ENCODE measurements at regions not wholly inside any gene's neighbourhood (a gene's known extent, or its start where the extent isn't known, plus 50 kb on each side); places are given as distances from the start of the nearest gene placed in this dataset.
"Not testable (repeated sequence)": the region's sequence is repeated elsewhere in the genome, so short reads cannot be mapped to it uniquely, and the experiment has no call there.

GRCh38 chr3:17828388-17828787, 86.0 kb upstream of the TBC1D5 start:
- DNase-seq: no peak

- no peak for DNase-seq
These were observed 82.9 kb upstream of the TBC1D5 start for GRCh38 chr3:17825298-17825697.

GRCh38 chr3:17823816-17824215, 81.4 kb upstream of the TBC1D5 start:
- no peak for DNase-seq

GRCh38 chr3:17823036-17823435, 80.6 kb upstream of the TBC1D5 start:
- DNase-seq: no peak

GRCh38 chr3:17820704-17821103, 78.3 kb upstream of the TBC1D5 start:
- no peak for DNase-seq

- DNase-seq: no peak
These were observed 77.8 kb upstream of the TBC1D5 start for GRCh38 chr3:17820275-17820674.

- not testable (repeated sequence) for DNase-seq
These were observed 75.5 kb upstream of the TBC1D5 start for GRCh38 chr3:17817973-17818372.

GRCh38 chr3:17817545-17817944, 75.1 kb upstream of the TBC1D5 start:
- DNase-seq: no peak

- DNase-seq: not testable (repeated sequence)
These were observed 74.4 kb upstream of the TBC1D5 start for GRCh38 chr3:17816839-17817238.

- peak in 1 of 2 donors; percentile 26 for DNase-seq
These were observed 69.9 kb upstream of the TBC1D5 start for GRCh38 chr3:17812328-17812727.

- no peak for DNase-seq
These were observed 69.2 kb upstream of the TBC1D5 start for GRCh38 chr3:17811646-17812045.

- DNase-seq: no peak
These were observed 68.3 kb upstream of the TBC1D5 start for GRCh38 chr3:17810759-17811158.

- no peak for DNase-seq
These were observed 66.6 kb upstream of the TBC1D5 start for GRCh38 chr3:17808994-17809393.

GRCh38 chr3:17806876-17807275, 64.4 kb upstream of the TBC1D5 start:
- no peak for DNase-seq

GRCh38 chr3:17806201-17806600, 63.8 kb upstream of the TBC1D5 start:
- DNase-seq: no peak

GRCh38 chr3:17805461-17805940, 63.1 kb upstream of the TBC1D5 start:
- no peak for DNase-seq

- DNase-seq: no peak
These were observed 60.5 kb upstream of the TBC1D5 start for GRCh38 chr3:17802950-17803349.

GRCh38 chr3:17801131-17801530, 58.7 kb upstream of the TBC1D5 start:
- DNase-seq: no peak

- DNase-seq: no peak
These were observed 57.8 kb upstream of the TBC1D5 start for GRCh38 chr3:17800232-17800631.

GRCh38 chr3:17799312-17799711, 56.9 kb upstream of the TBC1D5 start:
- DNase-seq: no peak

GRCh38 chr3:17798000-17798399, 55.6 kb upstream of the TBC1D5 start:
- no peak for DNase-seq

GRCh38 chr3:17795711-17796110, 53.3 kb upstream of the TBC1D5 start:
- DNase-seq: no peak

- DNase-seq: no peak
These were observed 52.8 kb upstream of the TBC1D5 start for GRCh38 chr3:17795280-17795679.

GRCh38 chr3:17793542-17794195, 51.2 kb upstream of the TBC1D5 start:
- no peak for DNase-seq

All from inflammatory macrophage (primary cell).